PC-9 (cell line): ENCODE measurements at regions not wholly inside any gene's neighbourhood (a gene's known extent, or its start where the extent isn't known, plus 50 kb on each side); places are given as distances from the start of the nearest gene placed in this dataset.

Source experiments
- BruUV-seq: library from RNA; stranded (reverse); fragments of 400-500 nt; replicated peaks from 2 replicates; lab custom pipeline; 2021; lab: Mats Ljungman, UMichigan
- CTCF ChIA-PET: fragments of 300-600 bp; sonication (Branson Sonifier 250); formaldehyde crosslinking; loops from one replicate; lab custom pipeline; 2022; ENCODE audit warnings: antibody characterized with exemption; lab: Charles Lee
- POLR2A ChIA-PET: fragments of 300-600 bp; sonication (Branson Sonifier 250); formaldehyde crosslinking; loops from one replicate; lab custom pipeline; 2022; ENCODE audit warnings: antibody characterized with exemption; ENCODE audit not compliant: unreplicated experiment; lab: Charles Lee
- DNase-seq, 2 experiments: peaks; one replicate each; pipeline versions ENCODE4 v3.0.0 to v3.0.0-alpha.2; 2015 to 2022; ENCODE audit warnings: mixed read lengths in 1 of 2
- H2AFZ ChIP-seq: fragments of 200-600 bp; sonication (generic); 2 replicates; pipeline ENCODE4 v1.8.1; 2017; ENCODE audit warnings: antibody characterized with exemption
- H3F3A ChIP-seq: fragments of 200-600 bp; sonication (generic); 2 replicates; pipeline ENCODE4 v1.8.1; 2017; ENCODE audit warnings: antibody characterized with exemption, mild to moderate bottlenecking, low read depth; ENCODE audit not compliant: insufficient read depth
- H3K27ac ChIP-seq: fragments of 200-600 bp; sonication (generic); 2 replicates; pipeline ENCODE4 v1.6.1; 2016; ENCODE audit warnings: mixed run types
- H3K27me3 ChIP-seq: fragments of 200-600 bp; sonication (generic); 2 replicates; pipeline ENCODE4 v1.6.1; 2016; ENCODE audit warnings: low read depth, mixed run types; ENCODE audit not compliant: insufficient read depth
- H3K36me3 ChIP-seq: fragments of 200-600 bp; sonication (generic); 2 replicates; pipeline ENCODE4 v1.6.1; 2016; ENCODE audit warnings: low read depth, mixed run types
- H3K4me1 ChIP-seq: fragments of 200-600 bp; sonication (generic); replicated peaks from 2 replicates; pipeline ENCODE4 v1.6.1; 2016; ENCODE audit warnings: mixed run types; ENCODE audit not compliant: insufficient read depth
- H3K4me2 ChIP-seq: fragments of 200-600 bp; sonication (generic); 2 replicates; pipeline ENCODE4 v1.6.1; 2017; ENCODE audit warnings: mixed run types
- H3K4me3 ChIP-seq: fragments of 200-600 bp; sonication (generic); 2 replicates; pipeline ENCODE4 v1.6.1; 2016; ENCODE audit warnings: mixed run types
- H3K79me2 ChIP-seq: fragments of 200-600 bp; sonication (generic); 2 replicates; pipeline ENCODE4 v1.6.1; 2017; ENCODE audit warnings: low read depth, mixed run types
- H3K9me2 ChIP-seq: fragments of 200-600 bp; sonication (generic); 2 replicates; pipeline ENCODE4 v1.8.1; 2017; ENCODE audit warnings: mild to moderate bottlenecking; ENCODE audit not compliant: insufficient read depth
- H3K9me3 ChIP-seq: fragments of 200-600 bp; sonication (generic); 2 replicates; pipeline ENCODE4 v1.8.1; 2016; ENCODE audit warnings: low read depth; ENCODE audit not compliant: insufficient read depth
- H4K20me1 ChIP-seq: fragments of 200-600 bp; sonication (generic); 2 replicates; pipeline ENCODE4 v1.8.1; 2017; ENCODE audit not compliant: insufficient read depth
- EZH2 ChIP-seq: fragments of 200-600 bp; sonication (generic); IDR thresholded peaks from 2 replicates; pipeline ENCODE4 v1.8.0; 2017; ENCODE audit warnings: antibody characterized with exemption, low read depth
- intact Hi-C: fragments of 100-400 bp; cut with micrococcal nuclease; formaldehyde crosslinking; loops from one replicate; pipeline ENCODE4 v1.10.0; 2022; ENCODE audit not compliant: unreplicated experiment
- TF ChIP-seq, protein P1 (sequence below): fragments of 200-600 bp; sonication (generic); conservative IDR thresholded peaks from 2 replicates; pipeline ENCODE4 v1.6.1; 2017; ENCODE audit warnings: mixed run types, antibody characterized with exemption, mild to moderate bottlenecking, moderate library complexity

DNA sequence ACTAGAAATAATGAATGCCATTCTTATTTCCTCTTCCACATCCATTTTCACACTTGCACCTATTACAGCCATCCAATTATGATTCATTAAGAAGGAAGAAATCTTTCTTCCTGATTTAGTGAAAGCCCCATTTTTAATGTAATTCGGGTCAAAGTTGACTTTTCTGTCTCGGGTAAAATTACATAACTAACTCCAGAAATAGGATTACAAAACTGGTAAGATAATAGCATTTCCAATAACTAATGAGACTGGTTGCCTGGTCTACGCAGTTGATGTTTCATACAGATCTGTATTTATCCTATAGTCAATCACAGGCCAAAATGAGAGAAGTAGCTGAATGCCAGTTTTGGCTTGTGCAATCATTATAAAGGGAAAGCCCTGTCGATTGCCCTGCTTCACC, 651.5 kb upstream of the NRP1 start:
- no peaks in the 10 kb centered on the region for H3K9me2 ChIP-seq
- no peaks in the 10 kb centered on the region for H3K36me3 ChIP-seq
- intact Hi-C loops: no loop called here
- H3K4me3 ChIP-seq: no peak overlapping the region
- no TSS peak for BruUV-seq
- no peaks in the 10 kb centered on the region for H3K9me3 ChIP-seq
- ChIA-PET POLR2A (interaction anchor here (0.7 kb wide), 1 partner anchor 73 kb away, joined by 4 read pairs; no protein-coding TSS in a partner anchor), CTCF (no interaction called here)
- H2AFZ ChIP-seq: no peak overlapping the region
- H4K20me1 ChIP-seq: no peaks in the 10 kb centered on the region
- H3F3A ChIP-seq: no peaks in the 10 kb centered on the region
- H3K79me2 ChIP-seq: no peaks in the 10 kb centered on the region
- H3K4me1 ChIP-seq: no peaks in the 10 kb centered on the region
- H3K27ac ChIP-seq: no peak overlapping the region
- no peaks in the 10 kb centered on the region for H3K27me3 ChIP-seq
- no peak for TF ChIP-seq EZH2
- TF ChIP-seq, protein P1, sequence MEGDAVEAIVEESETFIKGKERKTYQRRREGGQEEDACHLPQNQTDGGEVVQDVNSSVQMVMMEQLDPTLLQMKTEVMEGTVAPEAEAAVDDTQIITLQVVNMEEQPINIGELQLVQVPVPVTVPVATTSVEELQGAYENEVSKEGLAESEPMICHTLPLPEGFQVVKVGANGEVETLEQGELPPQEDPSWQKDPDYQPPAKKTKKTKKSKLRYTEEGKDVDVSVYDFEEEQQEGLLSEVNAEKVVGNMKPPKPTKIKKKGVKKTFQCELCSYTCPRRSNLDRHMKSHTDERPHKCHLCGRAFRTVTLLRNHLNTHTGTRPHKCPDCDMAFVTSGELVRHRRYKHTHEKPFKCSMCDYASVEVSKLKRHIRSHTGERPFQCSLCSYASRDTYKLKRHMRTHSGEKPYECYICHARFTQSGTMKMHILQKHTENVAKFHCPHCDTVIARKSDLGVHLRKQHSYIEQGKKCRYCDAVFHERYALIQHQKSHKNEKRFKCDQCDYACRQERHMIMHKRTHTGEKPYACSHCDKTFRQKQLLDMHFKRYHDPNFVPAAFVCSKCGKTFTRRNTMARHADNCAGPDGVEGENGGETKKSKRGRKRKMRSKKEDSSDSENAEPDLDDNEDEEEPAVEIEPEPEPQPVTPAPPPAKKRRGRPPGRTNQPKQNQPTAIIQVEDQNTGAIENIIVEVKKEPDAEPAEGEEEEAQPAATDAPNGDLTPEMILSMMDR: no peak
- no peak for DNase-seq
- H3K4me2 ChIP-seq: no peak overlapping the region

DNA sequence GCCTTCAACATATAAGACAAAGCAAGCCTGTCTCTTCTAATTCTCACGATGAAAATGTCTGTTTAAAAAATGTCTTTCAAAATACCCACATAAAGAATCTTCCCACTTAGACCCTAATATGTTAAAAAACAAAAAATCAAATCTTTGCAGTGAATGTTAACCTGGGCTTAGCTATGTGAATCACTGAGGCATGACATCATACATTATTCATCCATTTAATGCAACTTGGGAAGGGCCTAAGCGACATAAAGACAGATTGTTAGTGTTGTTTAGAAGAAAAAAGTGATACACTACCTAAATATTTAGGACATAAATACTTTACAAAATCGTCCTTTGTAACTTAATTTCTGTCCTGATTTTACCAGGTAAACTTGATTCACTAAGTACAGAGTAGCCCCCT, 648.5 kb upstream of the NRP1 start:
- BruUV-seq: no TSS peak
- Histone ChIP-seq H3K4me1 (no peaks in the 10 kb centered on the region), H3K4me2 (no peak overlapping the region), H3K9me2 (no peaks in the 10 kb centered on the region), H4K20me1 (no peaks in the 10 kb centered on the region), H3K27ac (no peak overlapping the region), H3K4me3 (no peak overlapping the region), H3F3A (no peaks in the 10 kb centered on the region), H3K9me3 (no peaks in the 10 kb centered on the region), H3K79me2 (no peaks in the 10 kb centered on the region), H3K36me3 (no peaks in the 10 kb centered on the region), H2AFZ (no peak overlapping the region), H3K27me3 (no peaks in the 10 kb centered on the region)
- DNase-seq: no peak
- intact Hi-C loops: no loop called here
- TF ChIP-seq EZH2: no peak
- TF ChIP-seq, protein P1: no peak
- POLR2A ChIA-PET: no interaction called here
- CTCF ChIA-PET: no interaction called here

DNA sequence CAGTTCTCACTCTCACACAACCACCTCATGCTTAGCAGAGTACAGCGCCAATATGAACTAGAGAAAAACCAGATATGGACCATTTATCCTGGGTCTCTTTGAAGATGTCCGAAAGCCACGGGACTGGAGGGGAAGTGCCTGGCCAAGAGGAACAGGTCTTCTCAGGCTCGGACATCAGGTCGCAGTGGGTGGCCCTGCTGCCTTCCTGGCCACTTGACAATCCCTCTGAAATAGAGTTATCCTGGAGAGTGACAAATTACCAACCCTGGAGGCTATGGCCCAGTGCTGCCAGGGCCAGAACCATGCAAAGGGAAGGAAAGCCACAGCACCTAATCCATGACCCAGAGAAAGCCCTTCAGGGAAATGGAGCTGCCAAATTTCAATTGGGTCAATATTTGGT, 646.8 kb upstream of the NRP1 start:
- Histone ChIP-seq H3K4me1 (no peaks in the 10 kb centered on the region), H2AFZ (no peak overlapping the region), H3F3A (no peaks in the 10 kb centered on the region), H3K4me2 (no peak overlapping the region), H3K27me3 (no peaks in the 10 kb centered on the region), H3K27ac (no peak overlapping the region), H3K9me3 (no peaks in the 10 kb centered on the region), H3K9me2 (no peaks in the 10 kb centered on the region), H3K79me2 (no peaks in the 10 kb centered on the region), H3K36me3 (no peaks in the 10 kb centered on the region), H3K4me3 (no peak overlapping the region), H4K20me1 (no peaks in the 10 kb centered on the region)
- TF ChIP-seq EZH2: no peak
- TF ChIP-seq, protein P1: no peak
- ChIA-PET CTCF (no interaction called here), POLR2A (no interaction called here)
- BruUV-seq: no TSS peak
- no peak for DNase-seq
- intact Hi-C loops: no loop called here
